Heart left ventricle (tissue), 16 donors: ENCODE measurements at regions not wholly inside any gene's neighbourhood (a gene's known extent, or its start where the extent isn't known, plus 50 kb on each side); places are given as distances from the start of the nearest gene placed in this dataset.

Experiments
- ATAC-seq, 4 donors: fragments of 200-7000 bp; cut with Tn5 transposase; one replicate each; pipeline ENCODE4 v1.9.1; 2020 to 2022; ENCODE audit warnings: moderate library complexity in 4 of 4, mild to moderate bottlenecking in 3 of 4, moderate number of reproducible peaks in 1 of 4
- DNase-seq, 5 donors: peaks; one replicate each; pipeline ENCODE4 v3.0.0-alpha.2; 2020
- H3K27ac ChIP-seq, 12 donors: fragments of 200-600 bp; sonication (generic) in 4 of 12; one replicate each; pipeline versions ENCODE4 v1.5.0 to v1.8.0; 2016 to 2022; ENCODE audit warnings: mild to moderate bottlenecking in 2 of 12
- H3K27me3 ChIP-seq, 9 donors: fragments of 200-600 bp; sonication (generic) in 2 of 9; one replicate each; pipeline versions ENCODE4 v1.5.1 to v1.8.0; 2016 to 2022; ENCODE audit warnings: mild to moderate bottlenecking in 3 of 9
- H3K36me3 ChIP-seq, 9 donors: fragments of 200-600 bp; sonication (generic) in 2 of 9; one replicate each; pipeline versions ENCODE4 v1.5.0 to v1.8.0; 2018 to 2022; ENCODE audit warnings: mild to moderate bottlenecking in 2 of 9
- H3K4me1 ChIP-seq, 12 donors: fragments of 200-600 bp; sonication (generic) in 4 of 12; one replicate each; pipeline versions ENCODE4 v1.5.0 to v1.8.0; 2016 to 2022; ENCODE audit warnings: mild to moderate bottlenecking in 3 of 12
- H3K4me3 ChIP-seq, 12 donors: fragments of 200-600 bp; sonication (generic) in 4 of 12; one replicate each; pipeline versions ENCODE4 v1.5.0 to v1.8.0; 2017 to 2022; ENCODE audit warnings: mild to moderate bottlenecking in 9 of 12, moderate library complexity in 4 of 12
- H3K9me3 ChIP-seq, 12 donors: fragments of 200-600 bp; sonication (generic) in 4 of 12; one replicate each; pipeline versions ENCODE4 v1.5.0 to v1.8.0; 2016 to 2022; ENCODE audit warnings: mild to moderate bottlenecking in 1 of 12
- CTCF ChIP-seq, 12 donors: fragments of 200-600 bp; sonication (generic) in 4 of 12; IDR thresholded peaks; one replicate each; pipeline versions ENCODE4 v1.5.0 to v1.8.0; 2018 to 2022; ENCODE audit warnings: antibody characterized with exemption in 12 of 12, mild to moderate bottlenecking in 5 of 12
- POLR2A ChIP-seq, 2 donors: fragments of 450-650 bp; IDR thresholded peaks; one replicate each; pipeline ENCODE4 v1.6.1; 2017; ENCODE audit warnings: antibody characterized with exemption in 2 of 2, mild to moderate bottlenecking in 2 of 2, moderate library complexity in 2 of 2
- WGBS, 4 donors: extraction: QIAGEN DNeasy Blood & Tissue Kit in 2 of 4; methylation state at CpG; one replicate each; pipeline versions ENCODE4 v1.1.5 to v1.1.7; 2013 to 2018; 5-methylcytosine and 5-hydroxymethylcytosine counted together
- intact Hi-C, 10 donors: fragments of 100-400 bp; cut with DNase I; formaldehyde crosslinking; loops; one replicate each; pipeline versions ENCODE4 v1.11.1 to v1.14.2; 2022
- donor health status: ischemic (EF 13 %, LVEDD 7.1; RV severe dilation, severe dysfunction).
- donor health status: healthy with polysubstance abuse.
- donor health status: DM: no; HTN: yes; CAD: no.
- donor health status: DM: no; HTN: no; CAD: no.
- donor health status: ischemic (EF 25% LVEDD 6.9; RV normal size, moderate dysfunction).
- donor health status: ischemic (EF 25% LVEDD 5.7; RV mildly dilated, moderate dysfunction).
- donor health status: healthy.
- donor health status: DM: yes; HTN: yes; CAD: no.
- donor health status: ischemic (EF 35%, LVEDD 5.7; RV mildly dilated, moderate dysfunction).
- donor health status: nonischemic (EF 11% LVEDD 7.7; RV severe dilation, severe dysfunction).
- donor health status: DM: yes; HTN: yes; CAD: no.
- donor health status: PGD.
- donor health status: ischemic (EF 29% LVEDD 5.4; RV normal size, mild dysfunction).
- donor health status: nonischemic (EF 23%, LVEDD 6.1; RV moderate dilation, normal function).

GRCh38 chr3:194272861-194273742 is 78.0 kb downstream of the CPN2 start:
- H3K9me3 ChIP-seq: no peaks in the 10 kb centered on the region
- ATAC-seq (no peak), DNase-seq (peak in 2 of 5 donors; percentile 30 to 39)
- no peak overlapping the region for H3K4me3 ChIP-seq
- WGBS, 4 donors: 60 to 76% (median 71%) methylated on average over 27 to 32 of the region's 32 CpGs
- no peaks in the 10 kb centered on the region for H3K36me3 ChIP-seq
- TF ChIP-seq POLR2A (IDR thresholded peaks at IDR 0.05) (no peak), CTCF (IDR thresholded peaks at IDR 0.05) (no peak)
- H3K27ac ChIP-seq: peak overlapping the region in 5 of 12 donors; percentile 92 to 97 (median 93)
- intact Hi-C loops: loop anchor here in 9 of 10 donors (5.0 to 10.0 kb wide), 7 partner anchors 34 to 491 kb away; no protein-coding TSS in a partner anchor
- H3K27me3 ChIP-seq: no peaks in the 10 kb centered on the region
- peaks cover 13 to 73% (median 53%) of the 10 kb centered on the region in 12 donors for H3K4me1 ChIP-seq

- Histone ChIP-seq H3K4me1 (peaks cover 13 to 74% (median 58%) of the 10 kb centered on the region in 12 donors), H3K4me3 (no peak overlapping the region), H3K36me3 (no peaks in the 10 kb centered on the region), H3K9me3 (no peaks in the 10 kb centered on the region), H3K27me3 (no peaks in the 10 kb centered on the region), H3K27ac (peak overlapping the region in 1 of 12 donors; percentile 92)
- intact Hi-C loops: loop anchor here in 9 of 10 donors (5.0 to 10.0 kb wide), 7 partner anchors 33 to 492 kb away; no protein-coding TSS in a partner anchor
- TF ChIP-seq POLR2A (IDR thresholded peaks at IDR 0.05) (no peak), CTCF (IDR thresholded peaks at IDR 0.05) (no peak)
- WGBS, 4 donors: 91 to 94% (median 92%) methylated on average over 7 of the region's 7 CpGs
- DNase-seq: peak in 1 of 5 donors; percentile 18
- ATAC-seq: no peak
Observed at GRCh38 chr3:194273743-194274310, 77.3 kb downstream of the CPN2 start.

GRCh38 chr3:194274424-194275085 is 76.6 kb downstream of the CPN2 start:
- no peaks in the 10 kb centered on the region for H3K36me3 ChIP-seq
- 63 to 82% (median 79%) methylated on average over 4 of the region's 4 CpGs for WGBS, 4 donors
- intact Hi-C loops: loop anchor here in 9 of 10 donors (5.0 to 10.0 kb wide), 7 partner anchors 33 to 492 kb away; no protein-coding TSS in a partner anchor
- TF ChIP-seq CTCF (IDR thresholded peaks at IDR 0.05) (no peak), POLR2A (IDR thresholded peaks at IDR 0.05) (no peak)
- H3K9me3 ChIP-seq: no peaks in the 10 kb centered on the region
- H3K27me3 ChIP-seq: no peaks in the 10 kb centered on the region
- H3K4me3 ChIP-seq: no peak overlapping the region
- no peak for ATAC-seq
- peak overlapping the region in 1 of 12 donors; percentile 46 for H3K27ac ChIP-seq
- peaks cover 13 to 71% (median 53%) of the 10 kb centered on the region in 12 donors for H3K4me1 ChIP-seq
- DNase-seq: peak in 2 of 5 donors; percentile 13 to 15
